ENCODE measurements at regions not wholly inside any gene's neighbourhood (a gene's known extent, or its start where the extent isn't known, plus 50 kb on each side); places are given as distances from the start of the nearest gene placed in this dataset.
A peak's percentile ranks its signal among the peaks of the same experiment; 100 is the strongest.

- H3K27me3 ChIP-seq (ENCODE audit: control insufficient read depth in 2 of 2, insufficient read depth in 1 of 2, low read length in 1 of 2), result no peaks in the 10 kb centered on the region
- no peaks in the 10 kb centered on the region for H3K9me3 ChIP-seq (ENCODE audit: control insufficient read depth in 2 of 2, insufficient read depth in 1 of 2, low read length in 1 of 2)
- peak overlapping the region; percentile 10 to 29 for H3K4me3 ChIP-seq (ENCODE audit: low read length in 2 of 2)
- 87% methylated on average over 47 of the region's 61 CpGs for WGBS
- H3K4me1 ChIP-seq (ENCODE audit: control insufficient read depth in 2 of 2, insufficient read depth in 2 of 2, low read length in 2 of 2), result no peaks in the 10 kb centered on the region
- H3K36me3 ChIP-seq (ENCODE audit: control insufficient read depth in 2 of 2, insufficient read depth in 2 of 2, low read length in 1 of 2), result no peaks in the 10 kb centered on the region
- peak in 1 of 9 donors; percentile 6 for DNase-seq (ENCODE audit: low read depth in 6 of 9, low spot score in 9 of 9)
- peak overlapping the region in 1 of 2 donors; percentile 61 for H3K27ac ChIP-seq (ENCODE audit: low read depth in 1 of 2, low read length in 1 of 2)
Observed at GRCh38 chr3:80770106-80771074, 991.1 kb downstream of the GBE1 start.

GRCh38 chr3:80769683-80770082, 991.8 kb downstream of the GBE1 start:
- DNase-seq (ENCODE audit: low read depth in 6 of 9, low spot score in 9 of 9), result no peak
- no peaks in the 10 kb centered on the region for H3K27me3 ChIP-seq (ENCODE audit: control insufficient read depth in 2 of 2, insufficient read depth in 1 of 2, low read length in 1 of 2)
- H3K9me3 ChIP-seq (ENCODE audit: control insufficient read depth in 2 of 2, insufficient read depth in 1 of 2, low read length in 1 of 2), result no peaks in the 10 kb centered on the region
- no peaks in the 10 kb centered on the region for H3K36me3 ChIP-seq (ENCODE audit: control insufficient read depth in 2 of 2, insufficient read depth in 2 of 2, low read length in 1 of 2)
- 89% methylated on average over 12 of the region's 12 CpGs for WGBS
- H3K4me3 ChIP-seq (ENCODE audit: low read length in 2 of 2), result peak overlapping the region; percentile 4 to 29
- no peaks in the 10 kb centered on the region for H3K4me1 ChIP-seq (ENCODE audit: control insufficient read depth in 2 of 2, insufficient read depth in 2 of 2, low read length in 2 of 2)
- H3K27ac ChIP-seq (ENCODE audit: low read depth in 1 of 2, low read length in 1 of 2), result peak overlapping the region in 1 of 2 donors; percentile 61

GRCh38 chr3:80767604-80768003, 993.8 kb downstream of the GBE1 start:
- no peaks in the 10 kb centered on the region for H3K36me3 ChIP-seq (ENCODE audit: control insufficient read depth in 2 of 2, insufficient read depth in 2 of 2, low read length in 1 of 2)
- no peak overlapping the region for H3K27ac ChIP-seq (ENCODE audit: low read depth in 1 of 2, low read length in 1 of 2)
- 79% methylated on average over 4 of the region's 4 CpGs for WGBS
- H3K27me3 ChIP-seq (ENCODE audit: control insufficient read depth in 2 of 2, insufficient read depth in 1 of 2, low read length in 1 of 2), result no peaks in the 10 kb centered on the region
- no peak overlapping the region for H3K4me3 ChIP-seq (ENCODE audit: low read length in 2 of 2)
- DNase-seq (ENCODE audit: low read depth in 6 of 9, low spot score in 9 of 9), result no peak
- no peaks in the 10 kb centered on the region for H3K4me1 ChIP-seq (ENCODE audit: control insufficient read depth in 2 of 2, insufficient read depth in 2 of 2, low read length in 2 of 2)
- no peaks in the 10 kb centered on the region for H3K9me3 ChIP-seq (ENCODE audit: control insufficient read depth in 2 of 2, insufficient read depth in 1 of 2, low read length in 1 of 2)

- no peak overlapping the region for H3K27ac ChIP-seq (ENCODE audit: low read depth in 1 of 2, low read length in 1 of 2)
- DNase-seq (ENCODE audit: low read depth in 6 of 9, low spot score in 9 of 9), result no peak
- no peak overlapping the region for H3K4me3 ChIP-seq (ENCODE audit: low read length in 2 of 2)
- no peaks in the 10 kb centered on the region for H3K4me1 ChIP-seq (ENCODE audit: control insufficient read depth in 2 of 2, insufficient read depth in 2 of 2, low read length in 2 of 2)
- no peaks in the 10 kb centered on the region for H3K27me3 ChIP-seq (ENCODE audit: control insufficient read depth in 2 of 2, insufficient read depth in 1 of 2, low read length in 1 of 2)
- no peaks in the 10 kb centered on the region for H3K9me3 ChIP-seq (ENCODE audit: control insufficient read depth in 2 of 2, insufficient read depth in 1 of 2, low read length in 1 of 2)
- H3K36me3 ChIP-seq (ENCODE audit: control insufficient read depth in 2 of 2, insufficient read depth in 2 of 2, low read length in 1 of 2), result no peaks in the 10 kb centered on the region
- WGBS, result 86% methylated on average over 8 of the region's 8 CpGs
Observed at GRCh38 chr3:80754969-80755368, 987.2 kb upstream of the ROBO1 start.

- Histone ChIP-seq H3K4me3 (ENCODE audit: low read length in 2 of 2) (no peak overlapping the region), H3K9me3 (ENCODE audit: control insufficient read depth in 2 of 2, insufficient read depth in 1 of 2, low read length in 1 of 2) (no peaks in the 10 kb centered on the region), H3K27me3 (ENCODE audit: control insufficient read depth in 2 of 2, insufficient read depth in 1 of 2, low read length in 1 of 2) (no peaks in the 10 kb centered on the region), H3K36me3 (ENCODE audit: control insufficient read depth in 2 of 2, insufficient read depth in 2 of 2, low read length in 1 of 2) (no peaks in the 10 kb centered on the region), H3K4me1 (ENCODE audit: control insufficient read depth in 2 of 2, insufficient read depth in 2 of 2, low read length in 2 of 2) (no peaks in the 10 kb centered on the region), H3K27ac (ENCODE audit: low read depth in 1 of 2, low read length in 1 of 2) (no peak overlapping the region)
- no peak for DNase-seq (ENCODE audit: low read depth in 6 of 9, low spot score in 9 of 9)
- 92% methylated on average over 4 of the region's 4 CpGs for WGBS
Observed at GRCh38 chr3:80753021-80753420, 985.2 kb upstream of the ROBO1 start.

GRCh38 chr3:80750637-80751036, 982.8 kb upstream of the ROBO1 start:
- H3K36me3 ChIP-seq (ENCODE audit: control insufficient read depth in 2 of 2, insufficient read depth in 2 of 2, low read length in 1 of 2), result no peaks in the 10 kb centered on the region
- DNase-seq (ENCODE audit: low read depth in 6 of 9, low spot score in 9 of 9), result no peak
- no peaks in the 10 kb centered on the region for H3K9me3 ChIP-seq (ENCODE audit: control insufficient read depth in 2 of 2, insufficient read depth in 1 of 2, low read length in 1 of 2)
- 92% methylated on average over 4 of the region's 4 CpGs for WGBS
- no peaks in the 10 kb centered on the region for H3K4me1 ChIP-seq (ENCODE audit: control insufficient read depth in 2 of 2, insufficient read depth in 2 of 2, low read length in 2 of 2)
- no peak overlapping the region for H3K27ac ChIP-seq (ENCODE audit: low read depth in 1 of 2, low read length in 1 of 2)
- H3K4me3 ChIP-seq (ENCODE audit: low read length in 2 of 2), result no peak overlapping the region
- no peaks in the 10 kb centered on the region for H3K27me3 ChIP-seq (ENCODE audit: control insufficient read depth in 2 of 2, insufficient read depth in 1 of 2, low read length in 1 of 2)

GRCh38 chr3:80734920-80735319, 967.1 kb upstream of the ROBO1 start:
- Histone ChIP-seq H3K36me3 (ENCODE audit: control insufficient read depth in 2 of 2, insufficient read depth in 2 of 2, low read length in 1 of 2) (no peaks in the 10 kb centered on the region), H3K9me3 (ENCODE audit: control insufficient read depth in 2 of 2, insufficient read depth in 1 of 2, low read length in 1 of 2) (peaks cover 0 to 4% of the 10 kb centered on the region in 2 donors), H3K27ac (ENCODE audit: low read depth in 1 of 2, low read length in 1 of 2) (no peak overlapping the region), H3K4me3 (ENCODE audit: low read length in 2 of 2) (no peak overlapping the region), H3K27me3 (ENCODE audit: control insufficient read depth in 2 of 2, insufficient read depth in 1 of 2, low read length in 1 of 2) (no peaks in the 10 kb centered on the region), H3K4me1 (ENCODE audit: control insufficient read depth in 2 of 2, insufficient read depth in 2 of 2, low read length in 2 of 2) (no peaks in the 10 kb centered on the region)
- no peak for DNase-seq (ENCODE audit: low read depth in 6 of 9, low spot score in 9 of 9)
- WGBS, result 82% methylated on average over 2 of the region's 2 CpGs

- no peaks in the 10 kb centered on the region for H3K27me3 ChIP-seq (ENCODE audit: control insufficient read depth in 2 of 2, insufficient read depth in 1 of 2, low read length in 1 of 2)
- WGBS, result 94% methylated on average over 1 of the region's 1 CpG
- no peak overlapping the region for H3K4me3 ChIP-seq (ENCODE audit: low read length in 2 of 2)
- peaks cover 0 to 6% of the 10 kb centered on the region in 2 donors for H3K9me3 ChIP-seq (ENCODE audit: control insufficient read depth in 2 of 2, insufficient read depth in 1 of 2, low read length in 1 of 2)
- no peak overlapping the region for H3K27ac ChIP-seq (ENCODE audit: low read depth in 1 of 2, low read length in 1 of 2)
- H3K4me1 ChIP-seq (ENCODE audit: control insufficient read depth in 2 of 2, insufficient read depth in 2 of 2, low read length in 2 of 2), result no peaks in the 10 kb centered on the region
- H3K36me3 ChIP-seq (ENCODE audit: control insufficient read depth in 2 of 2, insufficient read depth in 2 of 2, low read length in 1 of 2), result no peaks in the 10 kb centered on the region
- no peak for DNase-seq (ENCODE audit: low read depth in 6 of 9, low spot score in 9 of 9)
Observed at GRCh38 chr3:80734483-80734882, 966.7 kb upstream of the ROBO1 start.

GRCh38 chr3:80733522-80734176, 965.9 kb upstream of the ROBO1 start:
- Histone ChIP-seq H3K27me3 (ENCODE audit: control insufficient read depth in 2 of 2, insufficient read depth in 1 of 2, low read length in 1 of 2) (no peaks in the 10 kb centered on the region), H3K27ac (ENCODE audit: low read depth in 1 of 2, low read length in 1 of 2) (no peak overlapping the region), H3K4me1 (ENCODE audit: control insufficient read depth in 2 of 2, insufficient read depth in 2 of 2, low read length in 2 of 2) (no peaks in the 10 kb centered on the region), H3K9me3 (ENCODE audit: control insufficient read depth in 2 of 2, insufficient read depth in 1 of 2, low read length in 1 of 2) (peaks cover 0 to 4% of the 10 kb centered on the region in 2 donors), H3K36me3 (ENCODE audit: control insufficient read depth in 2 of 2, insufficient read depth in 2 of 2, low read length in 1 of 2) (no peaks in the 10 kb centered on the region), H3K4me3 (ENCODE audit: low read length in 2 of 2) (no peak overlapping the region)
- DNase-seq (ENCODE audit: low read depth in 6 of 9, low spot score in 9 of 9), result peak in 1 of 9 donors; percentile 1
- 14% methylated on average over 5 of the region's 5 CpGs for whole genome bisulfite sequencing

Data from thymus (tissue), 11 donors.